Gastrocnemius medialis (tissue), 4 donors: ENCODE measurements at regions not wholly inside any gene's neighbourhood (a gene's known extent, or its start where the extent isn't known, plus 50 kb on each side); places are given as distances from the start of the nearest gene placed in this dataset.
"Not testable (repeated sequence)": the region's sequence is repeated elsewhere in the genome, so short reads cannot be mapped to it uniquely, and the experiment has no call there.

Experiments
- POLR2A ChIP-seq, 2 donors: fragments of 450-650 bp; IDR thresholded peaks; one replicate each; pipeline ENCODE4 v1.6.1; 2017; ENCODE audit warnings: antibody characterized with exemption in 2 of 2, mild to moderate bottlenecking in 2 of 2, moderate library complexity in 2 of 2
- TF ChIP-seq, protein P1 (sequence below), 5 experiments: fragments of 450-650 bp in 3 of 5; fragments of 200-600 bp in 2 of 5; sonication (generic) in 2 of 5; IDR thresholded peaks in 4 of 5; conservative IDR thresholded peaks in 1 of 5; 1 replicate in 4 of 5; 2 replicates in 1 of 5; pipeline ENCODE4 v1.5.1; 2016 to 2019; ENCODE audit warnings: antibody characterized with exemption in 5 of 5, mild to moderate bottlenecking in 3 of 5, moderate library complexity in 3 of 5

GRCh38 chr1:120654114-120654513 lies 69.6 kb upstream of the NBPF26 start:
- TF ChIP-seq, protein P1, sequence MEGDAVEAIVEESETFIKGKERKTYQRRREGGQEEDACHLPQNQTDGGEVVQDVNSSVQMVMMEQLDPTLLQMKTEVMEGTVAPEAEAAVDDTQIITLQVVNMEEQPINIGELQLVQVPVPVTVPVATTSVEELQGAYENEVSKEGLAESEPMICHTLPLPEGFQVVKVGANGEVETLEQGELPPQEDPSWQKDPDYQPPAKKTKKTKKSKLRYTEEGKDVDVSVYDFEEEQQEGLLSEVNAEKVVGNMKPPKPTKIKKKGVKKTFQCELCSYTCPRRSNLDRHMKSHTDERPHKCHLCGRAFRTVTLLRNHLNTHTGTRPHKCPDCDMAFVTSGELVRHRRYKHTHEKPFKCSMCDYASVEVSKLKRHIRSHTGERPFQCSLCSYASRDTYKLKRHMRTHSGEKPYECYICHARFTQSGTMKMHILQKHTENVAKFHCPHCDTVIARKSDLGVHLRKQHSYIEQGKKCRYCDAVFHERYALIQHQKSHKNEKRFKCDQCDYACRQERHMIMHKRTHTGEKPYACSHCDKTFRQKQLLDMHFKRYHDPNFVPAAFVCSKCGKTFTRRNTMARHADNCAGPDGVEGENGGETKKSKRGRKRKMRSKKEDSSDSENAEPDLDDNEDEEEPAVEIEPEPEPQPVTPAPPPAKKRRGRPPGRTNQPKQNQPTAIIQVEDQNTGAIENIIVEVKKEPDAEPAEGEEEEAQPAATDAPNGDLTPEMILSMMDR (IDR thresholded peaks at IDR 0.05 in 4 of 5, conservative IDR thresholded peaks at IDR 0.05 in 1 of 5) = not testable (repeated sequence)
- TF ChIP-seq POLR2A (IDR thresholded peaks at IDR 0.05) = not testable (repeated sequence)
